ENCODE measurements at regions not wholly inside any gene's neighbourhood (a gene's known extent, or its start where the extent isn't known, plus 50 kb on each side); places are given as distances from the start of the nearest gene placed in this dataset.
"Not testable (repeated sequence)": the region's sequence is repeated elsewhere in the genome, so short reads cannot be mapped to it uniquely, and the experiment has no call there.

GRCh38 chr5:82956600-82956999 lies 120.6 kb downstream of the TMEM167A start:
- DNase-seq, result no peak

- no peak for DNase-seq
Measured at GRCh38 chr5:82952326-82952725, 124.9 kb downstream of the TMEM167A start.

- DNase-seq, result not testable (repeated sequence)
Measured at GRCh38 chr5:82944267-82944666, 132.9 kb downstream of the TMEM167A start.

- DNase-seq, result no peak
Measured at GRCh38 chr5:82942083-82942881, 134.9 kb downstream of the TMEM167A start.

GRCh38 chr5:82938901-82939725 lies 138.1 kb downstream of the TMEM167A start:
- no peak for DNase-seq

GRCh38 chr5:82932473-82933220 lies 144.5 kb downstream of the TMEM167A start:
- DNase-seq, result not testable (repeated sequence)

GRCh38 chr5:82931110-82931509 lies 146.1 kb downstream of the TMEM167A start:
- no peak for DNase-seq

- DNase-seq, result no peak
Measured at GRCh38 chr5:82925061-82925411, 152.2 kb downstream of the TMEM167A start.

- peak; percentile 57 for DNase-seq
Measured at GRCh38 chr5:82924226-82925060, 152.8 kb downstream of the TMEM167A start.

- DNase-seq, result no peak
Measured at GRCh38 chr5:82922086-82922734, 155.0 kb downstream of the TMEM167A start.

- no peak for DNase-seq
Measured at GRCh38 chr5:82918311-82919031, 158.7 kb downstream of the TMEM167A start.

- no peak for DNase-seq
Measured at GRCh38 chr5:82917584-82917983, 159.6 kb downstream of the TMEM167A start.

- no peak for DNase-seq
Measured at GRCh38 chr5:82913971-82914370, 163.2 kb downstream of the TMEM167A start.

- no peak for DNase-seq
Measured at GRCh38 chr5:82912462-82912861, 164.7 kb downstream of the TMEM167A start.

- DNase-seq, result no peak
Measured at GRCh38 chr5:82911910-82912309, 165.3 kb downstream of the TMEM167A start.

- DNase-seq, result no peak
Measured at GRCh38 chr5:82910905-82911304, 166.3 kb downstream of the TMEM167A start.

GRCh38 chr5:82910491-82910890 lies 166.7 kb downstream of the TMEM167A start:
- no peak for DNase-seq

- DNase-seq, result no peak
Measured at GRCh38 chr5:82909771-82910170, 167.4 kb downstream of the TMEM167A start.

GRCh38 chr5:82905986-82906385 lies 171.2 kb downstream of the TMEM167A start:
- DNase-seq, result no peak

- DNase-seq, result no peak
Measured at GRCh38 chr5:82901281-82901888, 175.8 kb downstream of the TMEM167A start.
